GM12878 (cell line): ENCODE measurements at regions not wholly inside any gene's neighbourhood (a gene's known extent, or its start where the extent isn't known, plus 50 kb on each side); places are given as distances from the start of the nearest gene placed in this dataset.

ENCODE experiments used
- ATF2 ChIP-seq: IDR thresholded peaks from 2 replicates; pipeline ENCODE4 v1.6.1; 2012; ENCODE audit warnings: low read length, inconsistent platforms
- BACH1 ChIP-seq: fragments of 450-650 bp; IDR thresholded peaks from 2 replicates; pipeline ENCODE4 v1.6.1; 2017; ENCODE audit warnings: mild to moderate bottlenecking, borderline replicate concordance
- CBX5 ChIP-seq: sonication (generic); IDR thresholded peaks from 2 replicates; pipeline ENCODE4 v1.6.1; 2016; ENCODE audit warnings: low read depth, moderate library complexity, mild to moderate bottlenecking, inconsistent platforms
- CTCF ChIP-seq, 3 experiments: IDR thresholded peaks in 2 of 3; conservative IDR thresholded peaks in 1 of 3; 2 replicates each; pipeline ENCODE4 v1.5.1; 2011; ENCODE audit warnings: low read depth in 3 of 3, low read length in 3 of 3, mild to moderate bottlenecking in 3 of 3, control low read depth in 2 of 3, moderate library complexity in 2 of 3, inconsistent platforms in 1 of 3, mixed read lengths in 1 of 3; ENCODE audit not compliant: control insufficient read depth in 2 of 3, insufficient read depth in 1 of 3; ENCODE audit errors: extremely low read depth in 1 of 3
- JUND ChIP-seq: IDR thresholded peaks from 2 replicates; pipeline ENCODE4 v1.6.1; 2012; ENCODE audit warnings: low read depth, mild to moderate bottlenecking, low read length, improper control_type of control experiment, moderate library complexity

DNA sequence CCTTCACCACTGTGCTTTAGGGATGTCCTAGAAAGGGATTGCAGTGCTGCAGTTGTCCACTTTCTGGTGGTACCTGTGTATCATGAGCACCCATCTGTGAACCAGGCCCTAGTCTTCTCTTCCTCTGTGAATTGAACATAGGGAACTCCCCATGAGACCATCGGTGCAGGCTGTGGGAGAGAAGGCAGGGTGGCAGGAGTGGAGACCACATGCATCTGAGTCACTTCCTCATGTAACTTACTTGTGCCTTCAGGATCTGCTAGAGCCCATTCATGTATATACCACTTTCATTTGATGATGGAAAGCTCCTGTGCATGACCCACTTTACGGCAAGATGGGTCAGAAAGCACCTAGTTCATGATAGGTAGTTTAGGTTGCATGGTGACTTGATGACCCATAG is 478.1 kb upstream of the CDH9 start:
- no peak for TF ChIP-seq CTCF (IDR thresholded peaks at IDR 0.05 in 2 of 3, conservative IDR thresholded peaks at IDR 0.05 in 1 of 3; ENCODE audit: control insufficient read depth in 2 of 3, extremely low read depth in 1 of 3, insufficient read depth in 1 of 3, low read depth in 3 of 3, low read length in 3 of 3)
- no peak for TF ChIP-seq ATF2
- no peak for TF ChIP-seq CBX5
- TF ChIP-seq JUND = no peak
- no peak for TF ChIP-seq BACH1
